ENCODE measurements at regions not wholly inside any gene's neighbourhood (a gene's known extent, or its start where the extent isn't known, plus 50 kb on each side); places are given as distances from the start of the nearest gene placed in this dataset.
"Not testable (repeated sequence)": the region's sequence is repeated elsewhere in the genome, so short reads cannot be mapped to it uniquely, and the experiment has no call there.

- no peaks in the 10 kb centered on the region for H3K27me3 ChIP-seq (ENCODE audit: low read depth)
- no peaks in the 10 kb centered on the region for H3K4me1 ChIP-seq
- no peaks in the 10 kb centered on the region for H3K36me3 ChIP-seq (replicated peaks)
- no peaks in the 10 kb centered on the region for H3K9me3 ChIP-seq
- DNase-seq (ENCODE audit: low spot score in 2 of 2): no peak
- in situ Hi-C loops (cut with MboI; ENCODE audit: low sequenced_read_pairs): no loop called here
- H3K4me3 ChIP-seq: no peak overlapping the region
Measured at GRCh38 chr2:175730050-175730449, 272.0 kb downstream of the LNPK start.

- in situ Hi-C loops (cut with MboI; ENCODE audit: low sequenced_read_pairs): no loop called here
- Histone ChIP-seq H3K4me1 (no peaks in the 10 kb centered on the region), H3K9me3 (no peaks in the 10 kb centered on the region), H3K27me3 (ENCODE audit: low read depth) (no peaks in the 10 kb centered on the region), H3K4me3 (no peak overlapping the region), H3K36me3 (replicated peaks) (no peaks in the 10 kb centered on the region)
- no peak for DNase-seq (ENCODE audit: low spot score in 2 of 2)
Measured at GRCh38 chr2:175729049-175729706, 272.9 kb downstream of the LNPK start.

- Histone ChIP-seq H3K36me3 (replicated peaks) (no peaks in the 10 kb centered on the region), H3K9me3 (no peaks in the 10 kb centered on the region; the same call in 1 of the 2 replicates), H3K4me3 (no peak overlapping the region), H3K27me3 (ENCODE audit: low read depth) (no peaks in the 10 kb centered on the region), H3K4me1 (no peaks in the 10 kb centered on the region)
- in situ Hi-C loops (cut with MboI; ENCODE audit: low sequenced_read_pairs): no loop called here
- DNase-seq (ENCODE audit: low spot score in 2 of 2): no peak
Measured at GRCh38 chr2:175728032-175728431, 274.0 kb downstream of the LNPK start.

GRCh38 chr2:175726223-175726622 lies 275.8 kb downstream of the LNPK start:
- no peak for DNase-seq (ENCODE audit: low spot score in 2 of 2)
- Histone ChIP-seq H3K4me1 (no peaks in the 10 kb centered on the region), H3K27me3 (ENCODE audit: low read depth) (no peaks in the 10 kb centered on the region), H3K9me3 (no peaks in the 10 kb centered on the region; the same call in 1 of the 2 replicates), H3K4me3 (no peak overlapping the region), H3K36me3 (replicated peaks) (no peaks in the 10 kb centered on the region)
- in situ Hi-C loops (cut with MboI; ENCODE audit: low sequenced_read_pairs): no loop called here

GRCh38 chr2:175709248-175709647 lies 292.8 kb downstream of the LNPK start:
- Histone ChIP-seq H3K9me3 (no peaks in the 10 kb centered on the region), H3K27me3 (ENCODE audit: low read depth) (no peaks in the 10 kb centered on the region), H3K4me1 (no peaks in the 10 kb centered on the region), H3K4me3 (no peak overlapping the region), H3K36me3 (replicated peaks) (no peaks in the 10 kb centered on the region)
- DNase-seq (ENCODE audit: low spot score in 2 of 2): no peak
- in situ Hi-C loops (cut with MboI; ENCODE audit: low sequenced_read_pairs): no loop called here

GRCh38 chr2:175707322-175707721 lies 294.7 kb downstream of the LNPK start:
- Histone ChIP-seq H3K4me1 (no peaks in the 10 kb centered on the region), H3K36me3 (replicated peaks) (no peaks in the 10 kb centered on the region), H3K9me3 (no peaks in the 10 kb centered on the region), H3K4me3 (no peak overlapping the region), H3K27me3 (ENCODE audit: low read depth) (no peaks in the 10 kb centered on the region)
- in situ Hi-C loops (cut with MboI; ENCODE audit: low sequenced_read_pairs): no loop called here
- DNase-seq (ENCODE audit: low spot score in 2 of 2): no peak

GRCh38 chr2:175704568-175704967 lies 297.5 kb downstream of the LNPK start:
- DNase-seq (ENCODE audit: low spot score in 2 of 2); in situ Hi-C loops (cut with MboI; ENCODE audit: low sequenced_read_pairs); H3K27me3 ChIP-seq (ENCODE audit: low read depth); H3K4me3 ChIP-seq; H3K4me1 ChIP-seq; H3K9me3 ChIP-seq; H3K36me3 ChIP-seq (replicated peaks): not testable (repeated sequence)

GRCh38 chr2:175698061-175698460 lies 304.0 kb downstream of the LNPK start:
- no peak overlapping the region for H3K4me3 ChIP-seq

GRCh38 chr2:175690113-175690837 lies 311.8 kb downstream of the LNPK start:
- Histone ChIP-seq H3K4me3 (no peak overlapping the region), H3K9me3 (no peaks in the 10 kb centered on the region), H3K27me3 (ENCODE audit: low read depth) (peaks cover 8% of the 10 kb centered on the region), H3K36me3 (replicated peaks) (no peaks in the 10 kb centered on the region), H3K4me1 (peaks cover 5% of the 10 kb centered on the region)
- in situ Hi-C loops (cut with MboI; ENCODE audit: low sequenced_read_pairs): loop anchor here (25.0 kb wide), 1 partner anchor 328 kb away; no protein-coding TSS in a partner anchor
- peak; percentile 55 to 64 for DNase-seq (ENCODE audit: low spot score in 2 of 2)

More at GRCh38 chr2:175698061-175698460, 304.0 kb downstream of the LNPK start:
- Histone ChIP-seq H3K9me3 (no peaks in the 10 kb centered on the region), H3K36me3 (replicated peaks) (no peaks in the 10 kb centered on the region), H3K27me3 (ENCODE audit: low read depth) (0 out of 2 replicates have a peak, but pooled peaks cover 2% of the 10 kb centered on the region), H3K4me1 (no peaks in the 10 kb centered on the region)
- in situ Hi-C loops (cut with MboI; ENCODE audit: low sequenced_read_pairs): loop anchor here (25.0 kb wide), 1 partner anchor 336 kb away; no protein-coding TSS in a partner anchor
- DNase-seq (ENCODE audit: low spot score in 2 of 2): no peak

- H3K27me3 ChIP-seq (ENCODE audit: low read depth): peaks cover 11% of the 10 kb centered on the region
- no peaks in the 10 kb centered on the region for H3K9me3 ChIP-seq
- H3K4me1 ChIP-seq: peaks cover 5% of the 10 kb centered on the region
- in situ Hi-C loops (cut with MboI; ENCODE audit: low sequenced_read_pairs): loop anchor here (5.0 to 25.0 kb wide), 2 partner anchors 326 to 409 kb away; partner anchors contain the start of gene HOXD12
- DNase-seq (ENCODE audit: low spot score in 2 of 2): no peak
- H3K36me3 ChIP-seq (replicated peaks): no peaks in the 10 kb centered on the region
- no peak overlapping the region for H3K4me3 ChIP-seq
Measured at GRCh38 chr2:175688243-175688642, 313.8 kb downstream of the LNPK start.

- in situ Hi-C loops (cut with MboI; ENCODE audit: low sequenced_read_pairs): loop anchor here (5.0 to 25.0 kb wide), 2 partner anchors 325 to 410 kb away; partner anchors contain the start of gene HOXD12
- Histone ChIP-seq H3K27me3 (ENCODE audit: low read depth) (peaks cover 11% of the 10 kb centered on the region), H3K9me3 (no peaks in the 10 kb centered on the region), H3K36me3 (replicated peaks) (no peaks in the 10 kb centered on the region), H3K4me3 (no peak overlapping the region), H3K4me1 (peaks cover 5% of the 10 kb centered on the region)
- no peak for DNase-seq (ENCODE audit: low spot score in 2 of 2)
Measured at GRCh38 chr2:175687465-175687864, 314.6 kb downstream of the LNPK start.

GRCh38 chr2:175686002-175686401 lies 316.1 kb downstream of the LNPK start:
- in situ Hi-C loops (cut with MboI; ENCODE audit: low sequenced_read_pairs): loop anchor here (5.0 to 25.0 kb wide), 2 partner anchors 324 to 411 kb away; partner anchors contain the start of gene HOXD12
- no peaks in the 10 kb centered on the region for H3K36me3 ChIP-seq (replicated peaks)

GRCh38 chr2:175684466-175684865 lies 317.6 kb downstream of the LNPK start:
- H3K9me3 ChIP-seq: no peaks in the 10 kb centered on the region
- peaks cover 5% of the 10 kb centered on the region for H3K4me1 ChIP-seq
- in situ Hi-C loops (cut with MboI; ENCODE audit: low sequenced_read_pairs): loop anchor here (25.0 kb wide), 1 partner anchor 322 kb away; no protein-coding TSS in a partner anchor
- no peak for DNase-seq (ENCODE audit: low spot score in 2 of 2)
- no peak overlapping the region for H3K4me3 ChIP-seq
- H3K36me3 ChIP-seq (replicated peaks): no peaks in the 10 kb centered on the region
- peaks cover 11% of the 10 kb centered on the region for H3K27me3 ChIP-seq (ENCODE audit: low read depth)

More at GRCh38 chr2:175686002-175686401, 316.1 kb downstream of the LNPK start:
- DNase-seq (ENCODE audit: low spot score in 2 of 2): no peak
- H3K9me3 ChIP-seq: no peaks in the 10 kb centered on the region
- peaks cover 5% of the 10 kb centered on the region for H3K4me1 ChIP-seq
- no peak overlapping the region for H3K4me3 ChIP-seq
- peaks cover 11% of the 10 kb centered on the region for H3K27me3 ChIP-seq (ENCODE audit: low read depth)

- H3K36me3 ChIP-seq (replicated peaks): no peaks in the 10 kb centered on the region
- peaks cover 4% of the 10 kb centered on the region; the same call in 1 of the 2 replicates for H3K27me3 ChIP-seq (ENCODE audit: low read depth)
- DNase-seq (ENCODE audit: low spot score in 2 of 2): no peak
- in situ Hi-C loops (cut with MboI; ENCODE audit: low sequenced_read_pairs): loop anchor here (25.0 kb wide), 1 partner anchor 317 kb away; no protein-coding TSS in a partner anchor
- H3K9me3 ChIP-seq: no peaks in the 10 kb centered on the region
- H3K4me1 ChIP-seq: no peaks in the 10 kb centered on the region
- no peak overlapping the region for H3K4me3 ChIP-seq
Measured at GRCh38 chr2:175679728-175680127, 322.3 kb downstream of the LNPK start.

Measured in HAP-1 (cell line).